Stomach (tissue), 8 donors: ENCODE measurements at regions not wholly inside any gene's neighbourhood (a gene's known extent, or its start where the extent isn't known, plus 50 kb on each side); places are given as distances from the start of the nearest gene placed in this dataset.

ENCODE experiments used
- DNase-seq, 2 donors: peaks; one replicate each; pipeline versions ENCODE4 v3.0.0 to v3.0.0-alpha.2; 2013 to 2019
- H3K27ac ChIP-seq, 5 donors: fragments of 200-600 bp in 4 of 5; sonication (generic) in 4 of 5; one replicate each; pipeline ENCODE4 v1.5.1; 2013 to 2019; ENCODE audit warnings: mild to moderate bottlenecking in 1 of 5, moderate library complexity in 1 of 5
- H3K27me3 ChIP-seq, 3 donors: fragments of 200-600 bp; sonication (generic); one replicate each; pipeline ENCODE4 v1.5.1; 2017 to 2019; ENCODE audit warnings: mixed run types in 1 of 3
- H3K36me3 ChIP-seq, 4 donors: fragments of 200-600 bp; sonication (generic); 1 replicate in 3 of 4; 2 replicates in 1 of 4; pipeline ENCODE4 v1.5.1; 2016 to 2019
- H3K4me1 ChIP-seq, 4 donors: fragments of 200-600 bp; sonication (generic); one replicate each; pipeline ENCODE4 v1.5.1; 2016 to 2019
- H3K4me3 ChIP-seq, 4 donors: fragments of 200-600 bp; sonication (generic) in 3 of 4; one replicate each; pipeline ENCODE4 v1.5.1; 2016 to 2019; ENCODE audit warnings: mild to moderate bottlenecking in 1 of 4
- H3K9me3 ChIP-seq, 4 donors: fragments of 200-600 bp; sonication (generic); one replicate each; pipeline ENCODE4 v1.5.1; 2016 to 2019
- CTCF ChIP-seq, 7 experiments: fragments of 450-650 bp in 4 of 7; fragments of 200-600 bp in 3 of 7; sonication (generic) in 3 of 7; IDR thresholded peaks; one replicate each; pipeline ENCODE4 v1.5.1; 2016 to 2019; ENCODE audit warnings: antibody characterized with exemption in 7 of 7, control low read depth in 2 of 7, mild to moderate bottlenecking in 1 of 7
- EP300 ChIP-seq: sonication (generic); formaldehyde crosslinking; IDR thresholded peaks from one replicate; pipeline ENCODE4 v1.6.1; 2017; ENCODE audit warnings: antibody characterized with exemption
- POLR2A ChIP-seq, 4 donors: fragments of 450-650 bp; IDR thresholded peaks; one replicate each; pipeline ENCODE4 v1.6.1; 2016; ENCODE audit warnings: antibody characterized with exemption in 4 of 4, control low read depth in 2 of 4, mild to moderate bottlenecking in 1 of 4, moderate library complexity in 1 of 4
- POLR2AphosphoS5 ChIP-seq, 3 donors: sonication (generic); formaldehyde crosslinking; IDR thresholded peaks; one replicate each; pipeline ENCODE4 v1.6.1; 2016; ENCODE audit warnings: antibody characterized with exemption in 3 of 3
- WGBS, 5 donors: extraction: QIAGEN DNeasy Blood & Tissue Kit in 3 of 5; methylation state at CpG; one replicate each; pipeline versions ENCODE4 v1.1.5 to v1.1.7; 2013 to 2018; 5-methylcytosine and 5-hydroxymethylcytosine counted together
- intact Hi-C: fragments of 100-400 bp; cut with DNase I; formaldehyde crosslinking; loops from one replicate; pipeline ENCODE4 v1.15.1; 2023; ENCODE audit warnings: low total_unique reads
- small RNA-seq, 4 donors: library from RNA; depleted of rRNA; stranded (forward); fragments of <200 nt; gene quantifications; one replicate each; pipeline ENCODE3, GENCODE V24; 2016
- donor health status: healthy with polysubstance abuse.
- donor health status: Bipolar disorder and iron deficiency.
- donor health status: healthy.

GRCh38 chr6:139425780-139426179, 51.3 kb upstream of the CITED2 start:
- intact Hi-C loops, result no loop called here
- Histone ChIP-seq H3K9me3 (no peaks in the 10 kb centered on the region), H3K4me1 (peaks cover 0 to 11% (median 0%) of the 10 kb centered on the region in 4 donors), H3K27me3 (no peaks in the 10 kb centered on the region), H3K4me3 (no peak overlapping the region), H3K27ac (no peak overlapping the region), H3K36me3 (no peaks in the 10 kb centered on the region)
- WGBS, 5 donors, result 50 to 80% (median 57%) methylated on average over 2 of the region's 2 CpGs
- TF ChIP-seq EP300 (no peak), POLR2A (IDR thresholded peaks at IDR 0.05) (no peak), CTCF (IDR thresholded peaks at IDR 0.05) (no peak), POLR2AphosphoS5 (IDR thresholded peaks at IDR 0.05) (no peak)
- no peak for DNase-seq

- Histone ChIP-seq H3K4me3 (no peak overlapping the region), H3K27me3 (no peaks in the 10 kb centered on the region), H3K9me3 (no peaks in the 10 kb centered on the region), H3K36me3 (no peaks in the 10 kb centered on the region), H3K4me1 (peaks cover 0 to 11% (median 0%) of the 10 kb centered on the region in 4 donors), H3K27ac (no peak overlapping the region)
- TF ChIP-seq POLR2AphosphoS5 (IDR thresholded peaks at IDR 0.05) (no peak), POLR2A (IDR thresholded peaks at IDR 0.05) (no peak), CTCF (IDR thresholded peaks at IDR 0.05) (no peak), EP300 (no peak)
- no peak for DNase-seq
- 36 to 65% (median 58%) methylated on average over 12 of the region's 12 CpGs for WGBS, 5 donors
- intact Hi-C loops, result no loop called here
Measured at GRCh38 chr6:139423971-139424667, 49.7 kb upstream of the CITED2 start.

Small RNA genes lying in the stretch of these regions (small RNA-seq; reads per million reads assigned to genes)
- 0 reads per million in 4 donors for gene AL357080.1
- gene MIR3668, result 0 reads per million in 4 donors
- gene MIR4465, result 0 reads per million in 4 donors
- gene RN7SKP106, result 0 reads per million in 4 donors
- 0 reads per million in 4 donors for gene RNA5SP220
